PC-3 (cell line): ENCODE measurements at regions not wholly inside any gene's neighbourhood (a gene's known extent, or its start where the extent isn't known, plus 50 kb on each side); places are given as distances from the start of the nearest gene placed in this dataset.

Source experiments
- ATAC-seq: fragments of 200-7000 bp; cut with Tn5 transposase; 2 replicates; pipeline ENCODE4 v1.9.1; 2020; ENCODE audit warnings: mild to moderate bottlenecking, moderate library complexity
- BruUV-seq: library from RNA; stranded (reverse); fragments of 400-500 nt; replicated peaks from 2 replicates; lab custom pipeline; 2021; lab: Mats Ljungman, UMichigan
- CTCF ChIA-PET: fragments of 300-600 bp; sonication (Branson Sonifier 250); formaldehyde crosslinking; loops from one replicate; lab custom pipeline; 2022; ENCODE audit warnings: antibody characterized with exemption; lab: Charles Lee
- POLR2A ChIA-PET: fragments of 300-600 bp; sonication (Branson Sonifier 250); formaldehyde crosslinking; loops from one replicate; lab custom pipeline; 2022; ENCODE audit warnings: antibody characterized with exemption; ENCODE audit not compliant: unreplicated experiment; lab: Charles Lee
- DNase-seq: peaks from one replicate; pipeline ENCODE4 v3.0.0-alpha.2; 2015
- H2AFZ ChIP-seq: fragments of 300-600 bp; sonication (generic); 2 replicates; pipeline ENCODE4 v1.6.0; 2016; ENCODE audit warnings: antibody characterized with exemption, low read length
- H3F3A ChIP-seq: fragments of 300-600 bp; sonication (generic); one replicate; pipeline ENCODE4 v1.6.0; 2017; ENCODE audit warnings: antibody characterized with exemption, low read length, control low read depth, mild to moderate bottlenecking; ENCODE audit not compliant: unreplicated experiment
- H3K27ac ChIP-seq: fragments of 300-600 bp; sonication (generic); 2 replicates; pipeline ENCODE4 v1.5.1; 2016; ENCODE audit warnings: mild to moderate bottlenecking, low read length
- H3K27me3 ChIP-seq: fragments of 300-600 bp; sonication (generic); 2 replicates; pipeline ENCODE4 v1.6.1; 2016; ENCODE audit warnings: low read length, mixed read lengths
- H3K36me3 ChIP-seq: fragments of 300-600 bp; sonication (generic); 2 replicates; pipeline ENCODE4 v1.6.1; 2016; ENCODE audit warnings: low read depth, mixed run types, low read length, mixed read lengths
- H3K4me1 ChIP-seq: fragments of 300-600 bp; sonication (generic); 2 replicates; pipeline ENCODE4 v1.5.1; 2016; ENCODE audit warnings: low read length; ENCODE audit not compliant: insufficient read depth
- H3K4me2 ChIP-seq: fragments of 300-600 bp; sonication (generic); 2 replicates; pipeline ENCODE4 v1.6.0; 2016; ENCODE audit warnings: low read length
- H3K4me3 ChIP-seq: fragments of 300-600 bp; sonication (generic); 2 replicates; pipeline ENCODE4 v1.5.1; 2016; ENCODE audit warnings: mild to moderate bottlenecking, low read length, mixed read lengths
- H3K79me2 ChIP-seq: fragments of 300-600 bp; sonication (generic); 2 replicates; pipeline ENCODE4 v1.6.1; 2017; ENCODE audit warnings: low read length, mixed read lengths
- H3K9ac ChIP-seq: fragments of 300-600 bp; sonication (generic); 2 replicates; pipeline ENCODE4 v1.6.0; 2016; ENCODE audit warnings: mild to moderate bottlenecking, low read length
- H3K9me2 ChIP-seq: fragments of 300-600 bp; sonication (generic); replicated peaks from 2 replicates; pipeline ENCODE4 v1.6.1; 2016; ENCODE audit warnings: mixed run types, low read length, mixed read lengths
- H3K9me3 ChIP-seq: fragments of 300-600 bp; sonication (generic); 2 replicates; pipeline ENCODE4 v1.6.1; 2016; ENCODE audit warnings: low read length, mixed read lengths
- H4K20me1 ChIP-seq: fragments of 300-600 bp; sonication (generic); 2 replicates; pipeline ENCODE4 v1.6.1; 2016; ENCODE audit warnings: low read length, mixed read lengths
- CTCF ChIP-seq: fragments of 300-600 bp; sonication (generic); conservative IDR thresholded peaks from 2 replicates; pipeline ENCODE4 v1.5.1; 2017; ENCODE audit warnings: antibody characterized with exemption, low read depth, mild to moderate bottlenecking, low read length
- EZH2 ChIP-seq: fragments of 300-600 bp; sonication (generic); IDR thresholded peaks from one replicate; pipeline ENCODE4 v1.6.1; 2017; ENCODE audit warnings: antibody characterized with exemption, mild to moderate bottlenecking, low read length; ENCODE audit not compliant: unreplicated experiment
- EZH2phosphoT487 ChIP-seq: fragments of 300-600 bp; sonication (generic); IDR thresholded peaks from 2 replicates; pipeline ENCODE4 v1.6.1; 2018; ENCODE audit warnings: mild to moderate bottlenecking, antibody characterized with exemption, low read length, borderline replicate concordance
- intact Hi-C: fragments of 100-400 bp; cut with micrococcal nuclease; formaldehyde crosslinking; loops from 2 replicates; pipeline ENCODE4 v1.9.0; 2023

GRCh38 chr7:119969054-119969453 is 303.9 kb upstream of the KCND2 start:
- Histone ChIP-seq H2AFZ (no peak overlapping the region), H3K9me2 (no peaks in the 10 kb centered on the region), H3K4me1 (peaks cover 13% of the 10 kb centered on the region), H3F3A (no peaks in the 10 kb centered on the region), H3K79me2 (no peaks in the 10 kb centered on the region), H3K27ac (no peak overlapping the region), H3K4me2 (no peak overlapping the region), H3K9me3 (no peaks in the 10 kb centered on the region), H4K20me1 (no peaks in the 10 kb centered on the region), H3K9ac (no peak overlapping the region), H3K36me3 (no peaks in the 10 kb centered on the region), H3K27me3 (no peaks in the 10 kb centered on the region), H3K4me3 (no peak overlapping the region)
- intact Hi-C loops, result loop anchor here (10.0 kb wide), 2 partner anchors 206 to 286 kb away; no protein-coding TSS in a partner anchor
- DNase-seq (no peak), ATAC-seq (no peak)
- TF ChIP-seq CTCF, result no peak
- TF ChIP-seq EZH2, result no peak
- TF ChIP-seq EZH2phosphoT487, result no peak
- POLR2A ChIA-PET, result no interaction called here
- CTCF ChIA-PET, result no interaction called here
- no TSS peak for BruUV-seq

DNA sequence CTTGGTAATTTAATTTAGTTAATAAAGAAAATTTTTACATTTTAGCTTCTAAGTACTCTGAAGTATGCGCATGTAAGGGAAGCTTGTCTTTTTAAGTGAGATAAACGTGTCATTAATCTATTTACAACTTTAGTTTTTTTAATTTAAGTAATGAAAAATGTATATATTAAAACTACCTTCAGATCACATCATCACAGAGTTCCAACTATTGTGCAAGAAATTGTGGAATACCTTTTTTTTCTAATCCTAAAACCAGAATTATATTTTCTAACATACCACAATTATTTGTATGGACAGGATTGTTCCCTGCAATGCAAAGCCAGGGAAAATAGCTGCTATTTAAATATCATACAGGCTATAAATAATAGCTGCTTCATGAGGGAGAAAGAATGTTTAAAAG is 303.2 kb upstream of the KCND2 start:
- Histone ChIP-seq H3K27me3 (no peaks in the 10 kb centered on the region), H3K79me2 (no peaks in the 10 kb centered on the region), H3K27ac (no peak overlapping the region), H3K36me3 (no peaks in the 10 kb centered on the region), H3K4me3 (no peak overlapping the region), H3F3A (no peaks in the 10 kb centered on the region), H3K9me2 (no peaks in the 10 kb centered on the region), H3K4me1 (peaks cover 11% of the 10 kb centered on the region), H3K9me3 (no peaks in the 10 kb centered on the region), H3K4me2 (no peak overlapping the region), H4K20me1 (no peaks in the 10 kb centered on the region), H2AFZ (no peak overlapping the region), H3K9ac (no peak overlapping the region)
- BruUV-seq, result no TSS peak
- ATAC-seq, result no peak
- intact Hi-C loops, result loop anchor here (10.0 kb wide), 2 partner anchors 205 to 285 kb away; no protein-coding TSS in a partner anchor
- CTCF ChIA-PET, result no interaction called here
- POLR2A ChIA-PET, result no interaction called here
- no peak for DNase-seq
- TF ChIP-seq EZH2phosphoT487, result no peak
- no peak for TF ChIP-seq EZH2
- TF ChIP-seq CTCF, result no peak

GRCh38 chr7:119974972-119975371 is 298.0 kb upstream of the KCND2 start:
- H3K4me2 ChIP-seq, result no peak overlapping the region
- ChIA-PET POLR2A (no interaction called here), CTCF (no interaction called here)
- no peaks in the 10 kb centered on the region for H3K79me2 ChIP-seq
- no peak for DNase-seq
- H3F3A ChIP-seq, result no peaks in the 10 kb centered on the region
- H3K27ac ChIP-seq, result no peak overlapping the region
- no peak overlapping the region for H3K4me3 ChIP-seq
- no peaks in the 10 kb centered on the region for H3K4me1 ChIP-seq
- no peak overlapping the region for H2AFZ ChIP-seq
- H3K36me3 ChIP-seq, result no peaks in the 10 kb centered on the region
- H3K9me2 ChIP-seq, result no peaks in the 10 kb centered on the region
- H3K9ac ChIP-seq, result no peak overlapping the region
- H3K27me3 ChIP-seq, result no peaks in the 10 kb centered on the region
- H3K9me3 ChIP-seq, result no peaks in the 10 kb centered on the region
- no peaks in the 10 kb centered on the region for H4K20me1 ChIP-seq
- intact Hi-C loops, result no loop called here
- TF ChIP-seq CTCF, result no peak
- TF ChIP-seq EZH2, result no peak
- no peak for TF ChIP-seq EZH2phosphoT487
- BruUV-seq, result no TSS peak
- ATAC-seq, result no peak
